Gastroesophageal sphincter (tissue), 4 donors: ENCODE measurements at regions not wholly inside any gene's neighbourhood (a gene's known extent, or its start where the extent isn't known, plus 50 kb on each side); places are given as distances from the start of the nearest gene placed in this dataset.

Experiments
- ATAC-seq: fragments of 150-250 bp; one replicate; pipeline ENCODE4 v1.9.1; 2016; ENCODE audit warnings: mild to moderate bottlenecking, moderate library complexity
- H3K27ac ChIP-seq, 4 donors: fragments of 200-600 bp; sonication (generic) in 3 of 4; 1 replicate in 3 of 4; 2 replicates in 1 of 4; pipeline ENCODE4 v1.5.1; 2016 to 2019
- H3K27me3 ChIP-seq: fragments of 200-600 bp; sonication (generic); one replicate; pipeline ENCODE4 v1.5.1; 2019
- H3K36me3 ChIP-seq, 2 donors: fragments of 200-600 bp; sonication (generic); one replicate each; pipeline ENCODE4 v1.5.1; 2019; ENCODE audit warnings: control low read depth in 1 of 2
- H3K4me1 ChIP-seq, 3 donors: fragments of 200-600 bp; sonication (generic); 1 replicate in 2 of 3; 2 replicates in 1 of 3; pipeline ENCODE4 v1.5.1; 2016 to 2019; ENCODE audit warnings: control low read depth in 2 of 3
- H3K4me3 ChIP-seq, 2 donors: fragments of 200-600 bp; sonication (generic); one replicate each; pipeline ENCODE4 v1.5.1; 2019; ENCODE audit warnings: mild to moderate bottlenecking in 1 of 2, moderate library complexity in 1 of 2
- H3K9me3 ChIP-seq, 3 donors: fragments of 200-600 bp; sonication (generic); one replicate each; pipeline ENCODE4 v1.5.1; 2017 to 2019; ENCODE audit warnings: control low read depth in 2 of 3
- CTCF ChIP-seq, 4 experiments: fragments of 200-600 bp in 2 of 4; fragments of 450-650 bp in 2 of 4; sonication (generic) in 1 of 4; IDR thresholded peaks; one replicate each; pipeline ENCODE4 v1.5.1; 2017 to 2019; ENCODE audit warnings: antibody characterized with exemption in 4 of 4, mild to moderate bottlenecking in 2 of 4, moderate library complexity in 2 of 4
- EP300 ChIP-seq: sonication (generic); formaldehyde crosslinking; IDR thresholded peaks from one replicate; pipeline ENCODE4 v1.6.1; 2017; ENCODE audit warnings: antibody characterized with exemption, mild to moderate bottlenecking
- POLR2A ChIP-seq, 2 donors: fragments of 450-650 bp; IDR thresholded peaks; one replicate each; pipeline ENCODE4 v1.6.1; 2017; ENCODE audit warnings: antibody characterized with exemption in 2 of 2, mild to moderate bottlenecking in 2 of 2, moderate library complexity in 1 of 2
- POLR2AphosphoS5 ChIP-seq: sonication (generic); formaldehyde crosslinking; IDR thresholded peaks from one replicate; pipeline ENCODE4 v1.6.1; 2017; ENCODE audit warnings: antibody characterized with exemption
- WGBS, 2 donors: methylation state at CpG; one replicate each; pipeline ENCODE4 v1.1.5; 2018; ENCODE audit warnings: low coverage in 1 of 2; 5-methylcytosine and 5-hydroxymethylcytosine counted together

GRCh38 chr6:67887747-67888545 lies 747.1 kb upstream of the ADGRB3 start:
- no peak for ATAC-seq
- Histone ChIP-seq H3K4me3 (no peak overlapping the region), H3K4me1 (no peaks in the 10 kb centered on the region), H3K9me3 (no peaks in the 10 kb centered on the region), H3K27ac (no peak overlapping the region), H3K27me3 (no peaks in the 10 kb centered on the region), H3K36me3 (no peaks in the 10 kb centered on the region)
- 85 to 87% methylated on average over 6 to 13 of the region's 17 CpGs for WGBS, 2 donors
- no peak for TF ChIP-seq EP300
- no peak for TF ChIP-seq POLR2AphosphoS5
- no peak for TF ChIP-seq CTCF (IDR thresholded peaks at IDR 0.05)
- no peak for TF ChIP-seq POLR2A (IDR thresholded peaks at IDR 0.05)

GRCh38 chr6:67887419-67887746 lies 747.7 kb upstream of the ADGRB3 start:
- H3K4me1 ChIP-seq = no peaks in the 10 kb centered on the region
- WGBS, 2 donors = 79 to 100% methylated on average over 1 to 3 of the region's 4 CpGs
- H3K36me3 ChIP-seq = no peaks in the 10 kb centered on the region
- no peak overlapping the region for H3K4me3 ChIP-seq
- ATAC-seq = no peak
- H3K27me3 ChIP-seq = no peaks in the 10 kb centered on the region
- no peaks in the 10 kb centered on the region for H3K9me3 ChIP-seq
- TF ChIP-seq POLR2AphosphoS5 (no peak), CTCF (IDR thresholded peaks at IDR 0.05) (no peak), EP300 (no peak), POLR2A (IDR thresholded peaks at IDR 0.05) (no peak)
- H3K27ac ChIP-seq = no peak overlapping the region

GRCh38 chr6:67886840-67887292 lies 748.2 kb upstream of the ADGRB3 start:
- TF ChIP-seq POLR2AphosphoS5 (no peak), EP300 (no peak), POLR2A (IDR thresholded peaks at IDR 0.05) (no peak), CTCF (IDR thresholded peaks at IDR 0.05) (no peak)
- H3K4me1 ChIP-seq = no peaks in the 10 kb centered on the region
- no peaks in the 10 kb centered on the region for H3K36me3 ChIP-seq
- no peaks in the 10 kb centered on the region for H3K9me3 ChIP-seq
- H3K4me3 ChIP-seq = no peak overlapping the region
- ATAC-seq = no peak
- WGBS, 2 donors = 89 to 92% methylated on average over 8 to 17 of the region's 23 CpGs
- no peak overlapping the region for H3K27ac ChIP-seq
- no peaks in the 10 kb centered on the region for H3K27me3 ChIP-seq

- Histone ChIP-seq H3K4me3 (no peak overlapping the region), H3K27me3 (no peaks in the 10 kb centered on the region), H3K27ac (no peak overlapping the region), H3K4me1 (no peaks in the 10 kb centered on the region), H3K9me3 (no peaks in the 10 kb centered on the region), H3K36me3 (no peaks in the 10 kb centered on the region)
- 73 to 76% methylated on average over 3 to 5 of the region's 5 CpGs for WGBS, 2 donors
- TF ChIP-seq POLR2AphosphoS5 (no peak), CTCF (IDR thresholded peaks at IDR 0.05) (no peak), EP300 (no peak), POLR2A (IDR thresholded peaks at IDR 0.05) (no peak)
- peak; percentile 20 for ATAC-seq
Measured at GRCh38 chr6:67886036-67886707, 748.9 kb upstream of the ADGRB3 start.
